ENCODE measurements at regions not wholly inside any gene's neighbourhood (a gene's known extent, or its start where the extent isn't known, plus 50 kb on each side); places are given as distances from the start of the nearest gene placed in this dataset.

- TF ChIP-seq CTCF (IDR thresholded peaks at IDR 0.05) = no peak
- TF ChIP-seq POLR2A (IDR thresholded peaks at IDR 0.05) = no peak
Observed at GRCh38 chr10:47196691-47197090, 103.3 kb upstream of the GDF10 start.

Data from lower leg skin (tissue), 3 donors.